GM12878 (cell line): ENCODE measurements at regions not wholly inside any gene's neighbourhood (a gene's known extent, or its start where the extent isn't known, plus 50 kb on each side); places are given as distances from the start of the nearest gene placed in this dataset.

Experiments used
- ATAC-seq: fragments of 200-7000 bp; cut with Tn5 transposase; 3 replicates; pipeline ENCODE4 v1.9.1; 2020; ENCODE audit warnings: mild to moderate bottlenecking, moderate library complexity
- BruUV-seq: library from RNA; stranded (reverse); fragments of 400-500 nt; replicated peaks from 2 replicates; lab custom pipeline; 2021; lab: Mats Ljungman, UMichigan
- CTCF ChIA-PET: fragments of 300-600 bp; sonication (Branson Sonifier 250); formaldehyde crosslinking; extraction: SDS; loops from one replicate; lab custom pipeline; 2021; ENCODE audit warnings: inconsistent platforms; lab: Yijun Ruan, JAX
- POLR2A ChIA-PET: fragments of 350-600 bp; formaldehyde crosslinking; extraction: SDS; loops from one replicate; lab custom pipeline; 2021; ENCODE audit warnings: inconsistent platforms; lab: Charles Lee
- RAD21 ChIA-PET: fragments of 300-600 bp; sonication (Branson Sonifier 250); formaldehyde crosslinking; loops from one replicate; lab custom pipeline; 2023; ENCODE audit warnings: antibody characterized with exemption; ENCODE audit not compliant: unreplicated experiment; lab: Charles Lee
- SMC1A ChIA-PET: fragments of 300-600 bp; sonication (Branson Sonifier 250); formaldehyde crosslinking; loops from one replicate; lab custom pipeline; 2023; ENCODE audit not compliant: unreplicated experiment, uncharacterized antibody; lab: Charles Lee
- DNase-seq: peaks from one replicate; pipeline ENCODE4 v3.0.0-alpha.2; 2011; ENCODE audit warnings: low read depth, low spot score
- FAIRE-seq: peaks from 3 replicates; lab custom pipeline; 2011; peaks lifted over from hg19 to GRCh38; lab: Jason Lieb, UNC
- H2AFZ ChIP-seq: 2 replicates; pipeline ENCODE4 v1.6.0; 2011; ENCODE audit warnings: low read depth, low read length, control low read depth; ENCODE audit not compliant: control insufficient read depth
- H3K27ac ChIP-seq: 2 replicates; pipeline ENCODE4 v1.5.1; 2011; ENCODE audit warnings: control low read depth; ENCODE audit not compliant: control insufficient read depth, insufficient read depth
- H3K27me3 ChIP-seq, 2 experiments: replicated peaks in 1 of 2; 2 replicates each; pipeline versions ENCODE4 v1.6.0 to v1.6.1; 2011; ENCODE audit warnings: low read length in 1 of 2; ENCODE audit not compliant: control insufficient read depth in 2 of 2, insufficient read depth in 2 of 2
- H3K36me3 ChIP-seq, 2 experiments: 2 replicates each; pipeline ENCODE4 v1.5.1; 2011; ENCODE audit warnings: low read length in 1 of 2; ENCODE audit not compliant: control insufficient read depth in 2 of 2, insufficient read depth in 2 of 2
- H3K4me1 ChIP-seq: 2 replicates; pipeline ENCODE4 v1.6.1; 2011; ENCODE audit warnings: mild to moderate bottlenecking, low read length, moderate library complexity, mixed read lengths; ENCODE audit not compliant: control insufficient read depth, insufficient read depth
- H3K4me2 ChIP-seq: 2 replicates; pipeline ENCODE4 v1.6.0; 2011; ENCODE audit warnings: control low read depth; ENCODE audit not compliant: control insufficient read depth, insufficient read depth
- H3K4me3 ChIP-seq: fragments of 200-600 bp; sonication (generic); 2 replicates; pipeline ENCODE4 v1.5.1; 2016
- H3K79me2 ChIP-seq: 2 replicates; pipeline ENCODE4 v1.6.0; 2011; ENCODE audit warnings: low read length; ENCODE audit not compliant: control insufficient read depth, insufficient read depth
- H3K9ac ChIP-seq: 2 replicates; pipeline ENCODE4 v1.8.0; 2011; ENCODE audit warnings: low read length, control low read depth, mixed read lengths; ENCODE audit not compliant: control insufficient read depth, insufficient read depth
- H3K9me3 ChIP-seq: replicated peaks from 3 replicates; pipeline ENCODE4 v1.5.1; 2011; ENCODE audit warnings: mild to moderate bottlenecking, low read length; ENCODE audit not compliant: control insufficient read depth, insufficient read depth
- H4K20me1 ChIP-seq: 2 replicates; pipeline ENCODE4 v1.6.0; 2011; ENCODE audit not compliant: control insufficient read depth, insufficient read depth
- ATF7 ChIP-seq: fragments of 450-650 bp; IDR thresholded peaks from 2 replicates; pipeline ENCODE4 v1.6.1; 2016; ENCODE audit warnings: low read depth, mild to moderate bottlenecking
- CHD2 ChIP-seq: IDR thresholded peaks from 2 replicates; pipeline ENCODE4 v1.6.1; 2011; ENCODE audit warnings: low read depth, low read length, improper control_type of control experiment, borderline replicate concordance
- EZH2 ChIP-seq: IDR thresholded peaks from 2 replicates; pipeline ENCODE4 v1.6.1; 2012; ENCODE audit warnings: low read depth, mild to moderate bottlenecking, control low read depth, inconsistent platforms, low read length, borderline replicate concordance; ENCODE audit not compliant: control insufficient read depth
- GABPA ChIP-seq: IDR thresholded peaks from 2 replicates; pipeline ENCODE4 v1.6.1; 2014; ENCODE audit warnings: antibody characterized with exemption, low read depth, mild to moderate bottlenecking, inconsistent platforms
- HDAC2 ChIP-seq: fragments of 200-600 bp; sonication (generic); IDR thresholded peaks from 2 replicates; pipeline ENCODE4 v1.6.1; 2017
- HDGF ChIP-seq: fragments of 450-650 bp; IDR thresholded peaks from 2 replicates; pipeline ENCODE4 v1.6.1; 2016; ENCODE audit warnings: antibody characterized with exemption
- MEF2A ChIP-seq: IDR thresholded peaks from 2 replicates; pipeline ENCODE4 v1.6.1; 2011; ENCODE audit warnings: low read depth, mild to moderate bottlenecking, low read length, moderate library complexity; ENCODE audit not compliant: insufficient read depth
- POLR2AphosphoS2 ChIP-seq: IDR thresholded peaks from 2 replicates; pipeline ENCODE4 v1.6.1; 2011; ENCODE audit warnings: low read depth, mild to moderate bottlenecking, low read length, improper control_type of control experiment, moderate library complexity
- RAD51 ChIP-seq: fragments of 450-650 bp; IDR thresholded peaks from 2 replicates; pipeline ENCODE4 v1.6.1; 2016; ENCODE audit warnings: moderate library complexity, mild to moderate bottlenecking, inconsistent platforms
- RBBP5 ChIP-seq: fragments of 200-600 bp; sonication (generic); conservative IDR thresholded peaks from 2 replicates; pipeline ENCODE4 v1.6.1; 2016
- RFX5 ChIP-seq: IDR thresholded peaks from 2 replicates; pipeline ENCODE4 v1.6.1; 2011; ENCODE audit warnings: low read depth, low read length, improper control_type of control experiment
- SIX5 ChIP-seq: IDR thresholded peaks from 2 replicates; pipeline ENCODE4 v1.6.1; 2011; ENCODE audit warnings: mild to moderate bottlenecking, low read depth, low read length, moderate library complexity; ENCODE audit not compliant: severe bottlenecking
- SREBF1 ChIP-seq: IDR thresholded peaks from 2 replicates; pipeline ENCODE4 v1.6.1; 2012; ENCODE audit warnings: mild to moderate bottlenecking, low read length
- STAT1 ChIP-seq: fragments of 450-650 bp; conservative IDR thresholded peaks from 2 replicates; pipeline ENCODE4 v1.6.1; 2014; ENCODE audit warnings: antibody characterized with exemption, mild to moderate bottlenecking
- SUPT20H ChIP-seq: IDR thresholded peaks from 2 replicates; pipeline ENCODE4 v1.6.1; 2011; ENCODE audit warnings: low read depth, mild to moderate bottlenecking, low read length, moderate library complexity, borderline replicate concordance; ENCODE audit not compliant: control insufficient read depth
- YY1 ChIP-seq: IDR thresholded peaks from 2 replicates; pipeline ENCODE4 v1.6.1; 2011; ENCODE audit warnings: low read depth, mild to moderate bottlenecking, low read length
- WGBS: methylation state at CpG from one replicate; pipeline ENCODE4 v1.1.6; 2016; ENCODE audit warnings: low lambda C conversion rate; ENCODE audit not compliant: insufficient replicate concordance, insufficient coverage; ENCODE audit errors: missing lambda C conversion rate; 5-methylcytosine and 5-hydroxymethylcytosine counted together
- in situ Hi-C: fragments of 300-500 bp; cut with MboI; formaldehyde crosslinking; loops from 9 replicates; pipeline ENCODE4 v1.14.3; 2018; ENCODE audit warnings: mixed read lengths
- intact Hi-C: fragments of 100-400 bp; cut with micrococcal nuclease; formaldehyde crosslinking; loops from one replicate; pipeline ENCODE4 v1.14.2; 2022; ENCODE audit not compliant: unreplicated experiment
- TF ChIP-seq, protein P1 (sequence below): fragments of 450-650 bp; IDR thresholded peaks from 2 replicates; pipeline ENCODE4 v1.6.1; 2017; ENCODE audit warnings: borderline replicate concordance
- TF ChIP-seq, protein P2 (sequence below): IDR thresholded peaks from 2 replicates; pipeline ENCODE4 v1.6.1; 2011; ENCODE audit warnings: borderline replicate concordance, low read depth, mild to moderate bottlenecking, moderate library complexity, low read length; ENCODE audit not compliant: insufficient read depth, poor library complexity, severe bottlenecking

DNA sequence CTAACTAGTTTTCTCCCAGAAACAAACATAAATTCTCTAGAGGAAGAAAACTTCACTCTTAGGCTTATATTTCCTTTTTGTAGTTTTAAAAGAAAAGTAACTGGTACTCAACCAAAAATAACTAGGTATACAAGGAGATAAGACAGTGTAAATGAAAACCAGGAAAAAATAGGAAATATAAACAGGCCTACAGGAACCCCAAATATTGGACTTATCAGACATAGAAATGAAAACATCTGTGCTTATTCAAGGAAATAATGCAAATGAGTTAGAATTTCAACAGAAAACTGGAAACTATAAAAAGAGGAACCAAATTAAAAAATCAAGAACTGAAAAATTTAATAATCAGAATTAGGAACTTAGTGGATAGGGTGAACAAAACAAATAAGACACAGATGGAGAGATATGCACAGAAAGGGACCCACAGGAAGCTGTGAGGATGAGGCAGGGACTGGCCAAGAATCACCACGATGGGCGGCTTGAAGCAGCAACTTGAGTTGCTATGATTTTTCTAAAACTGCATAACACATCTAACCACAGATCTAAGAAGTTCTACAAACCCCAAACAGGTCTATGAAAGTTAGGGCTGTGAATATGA is 67.5 kb upstream of the ACTRT2 start:
- Histone ChIP-seq H3K9ac (no peak overlapping the region), H3K4me2 (no peak overlapping the region), H3K4me1 (no peaks in the 10 kb centered on the region), H3K36me3 (no peaks in the 10 kb centered on the region), H4K20me1 (no peaks in the 10 kb centered on the region), H3K27me3 (no peaks in the 10 kb centered on the region), H2AFZ (no peak overlapping the region), H3K27ac (no peak overlapping the region), H3K79me2 (no peaks in the 10 kb centered on the region), H3K9me3 (no peaks in the 10 kb centered on the region; the same call in 2 of the 3 replicates), H3K4me3 (no peak overlapping the region)
- no TSS peak for BruUV-seq
- ChIA-PET CTCF (no interaction called here), POLR2A (no interaction called here), SMC1A (no interaction called here), RAD21 (no interaction called here)
- ATAC-seq = no peak
- no peak for FAIRE-seq
- no peak for DNase-seq
- TF ChIP-seq, protein P1, sequence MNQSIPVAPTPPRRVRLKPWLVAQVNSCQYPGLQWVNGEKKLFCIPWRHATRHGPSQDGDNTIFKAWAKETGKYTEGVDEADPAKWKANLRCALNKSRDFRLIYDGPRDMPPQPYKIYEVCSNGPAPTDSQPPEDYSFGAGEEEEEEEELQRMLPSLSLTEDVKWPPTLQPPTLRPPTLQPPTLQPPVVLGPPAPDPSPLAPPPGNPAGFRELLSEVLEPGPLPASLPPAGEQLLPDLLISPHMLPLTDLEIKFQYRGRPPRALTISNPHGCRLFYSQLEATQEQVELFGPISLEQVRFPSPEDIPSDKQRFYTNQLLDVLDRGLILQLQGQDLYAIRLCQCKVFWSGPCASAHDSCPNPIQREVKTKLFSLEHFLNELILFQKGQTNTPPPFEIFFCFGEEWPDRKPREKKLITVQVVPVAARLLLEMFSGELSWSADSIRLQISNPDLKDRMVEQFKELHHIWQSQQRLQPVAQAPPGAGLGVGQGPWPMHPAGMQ = no peak
- no peak for TF ChIP-seq HDAC2
- no peak for TF ChIP-seq POLR2AphosphoS2
- TF ChIP-seq, protein P2, sequence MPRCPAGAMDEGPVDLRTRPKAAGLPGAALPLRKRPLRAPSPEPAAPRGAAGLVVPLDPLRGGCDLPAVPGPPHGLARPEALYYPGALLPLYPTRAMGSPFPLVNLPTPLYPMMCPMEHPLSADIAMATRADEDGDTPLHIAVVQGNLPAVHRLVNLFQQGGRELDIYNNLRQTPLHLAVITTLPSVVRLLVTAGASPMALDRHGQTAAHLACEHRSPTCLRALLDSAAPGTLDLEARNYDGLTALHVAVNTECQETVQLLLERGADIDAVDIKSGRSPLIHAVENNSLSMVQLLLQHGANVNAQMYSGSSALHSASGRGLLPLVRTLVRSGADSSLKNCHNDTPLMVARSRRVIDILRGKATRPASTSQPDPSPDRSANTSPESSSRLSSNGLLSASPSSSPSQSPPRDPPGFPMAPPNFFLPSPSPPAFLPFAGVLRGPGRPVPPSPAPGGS = no peak
- TF ChIP-seq EZH2 = no peak
- no peak for TF ChIP-seq STAT1
- no peak for TF ChIP-seq HDGF
- no peak for TF ChIP-seq RBBP5
- TF ChIP-seq SREBF1 = no peak
- TF ChIP-seq SUPT20H = no peak
- TF ChIP-seq MEF2A = no peak
- TF ChIP-seq ATF7 = no peak
- TF ChIP-seq RFX5 = no peak
- TF ChIP-seq RAD51 = no peak
- TF ChIP-seq CHD2 = no peak
- TF ChIP-seq GABPA = no peak
- no peak for TF ChIP-seq SIX5
- no peak for TF ChIP-seq YY1
- in situ Hi-C loops = no loop called here
- intact Hi-C loops = no loop called here
- whole genome bisulfite sequencing = 0% methylated on average over 2 of the region's 2 CpGs
